ENCODE measurements at regions not wholly inside any gene's neighbourhood (a gene's known extent, or its start where the extent isn't known, plus 50 kb on each side); places are given as distances from the start of the nearest gene placed in this dataset.

GRCh38 chr9:100865648-100866047 is 162.9 kb upstream of the PLPPR1 start:
- DNase-seq (ENCODE audit: low read depth in 1 of 2, low spot score in 1 of 2): no peak
- in situ Hi-C loops (cut with HindIII; ENCODE audit: low pct_unique_long_range_greater_than_20kb, low sequenced_read_pairs): no loop called here
- TF ChIP-seq JUND (IDR thresholded peaks at IDR 0.05; ENCODE audit: low read depth): no peak

DNA sequence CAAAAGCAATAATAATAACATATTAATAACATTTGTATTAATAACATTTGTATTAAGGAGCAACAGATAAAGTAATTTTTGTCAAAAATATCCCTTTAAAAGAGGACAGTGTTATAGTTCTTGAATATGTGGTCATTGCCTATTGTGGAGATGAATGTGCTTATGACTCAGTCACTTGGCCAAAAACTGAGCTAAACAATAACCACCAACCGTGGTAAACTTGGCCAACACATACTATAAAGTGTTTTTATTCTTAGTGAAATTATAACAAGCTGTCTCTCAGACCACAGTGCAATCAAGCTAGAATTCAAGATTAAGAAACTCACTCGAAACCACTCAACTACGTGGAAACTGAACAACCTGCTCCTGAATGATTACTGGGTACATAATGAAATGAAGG is 159.2 kb upstream of the PLPPR1 start:
- no peak for TF ChIP-seq JUND (IDR thresholded peaks at IDR 0.05; ENCODE audit: low read depth)
- in situ Hi-C loops (cut with HindIII; ENCODE audit: low pct_unique_long_range_greater_than_20kb, low sequenced_read_pairs): no loop called here
- DNase-seq (ENCODE audit: low read depth in 1 of 2, low spot score in 1 of 2): no peak

DNA sequence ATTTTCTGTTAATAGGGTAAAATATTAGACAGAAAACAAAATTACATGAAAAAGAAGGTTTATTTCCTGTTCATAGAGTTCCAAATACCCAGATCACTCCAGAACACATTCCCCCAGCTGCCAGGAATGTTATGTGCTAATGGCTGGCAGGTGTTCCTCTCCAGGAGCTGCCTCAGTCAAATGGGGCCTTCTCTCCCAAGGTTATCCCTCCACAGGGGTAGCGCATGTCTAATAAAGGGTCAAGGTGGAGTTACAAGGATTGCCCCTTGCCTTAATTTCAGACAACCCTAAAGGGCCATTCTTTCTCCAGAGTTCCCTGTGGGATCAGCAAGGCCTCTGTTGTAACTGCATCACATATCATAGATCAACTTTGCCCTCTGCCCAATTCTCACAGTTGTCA is 148.6 kb upstream of the PLPPR1 start:
- TF ChIP-seq JUND (IDR thresholded peaks at IDR 0.05; ENCODE audit: low read depth): no peak
- in situ Hi-C loops (cut with HindIII; ENCODE audit: low pct_unique_long_range_greater_than_20kb, low sequenced_read_pairs): no loop called here
- no peak for DNase-seq (ENCODE audit: low read depth in 1 of 2, low spot score in 1 of 2)

GRCh38 chr9:100880284-100880683 is 148.2 kb upstream of the PLPPR1 start:
- in situ Hi-C loops (cut with HindIII; ENCODE audit: low pct_unique_long_range_greater_than_20kb, low sequenced_read_pairs): no loop called here
- no peak for TF ChIP-seq JUND (IDR thresholded peaks at IDR 0.05; ENCODE audit: low read depth)
- DNase-seq (ENCODE audit: low read depth in 1 of 2, low spot score in 1 of 2): no peak

GRCh38 chr9:100884518-100884917 is 144.0 kb upstream of the PLPPR1 start:
- TF ChIP-seq JUND (IDR thresholded peaks at IDR 0.05; ENCODE audit: low read depth): no peak
- DNase-seq (ENCODE audit: low read depth in 1 of 2, low spot score in 1 of 2): no peak
- in situ Hi-C loops (cut with HindIII; ENCODE audit: low pct_unique_long_range_greater_than_20kb, low sequenced_read_pairs): no loop called here

DNA sequence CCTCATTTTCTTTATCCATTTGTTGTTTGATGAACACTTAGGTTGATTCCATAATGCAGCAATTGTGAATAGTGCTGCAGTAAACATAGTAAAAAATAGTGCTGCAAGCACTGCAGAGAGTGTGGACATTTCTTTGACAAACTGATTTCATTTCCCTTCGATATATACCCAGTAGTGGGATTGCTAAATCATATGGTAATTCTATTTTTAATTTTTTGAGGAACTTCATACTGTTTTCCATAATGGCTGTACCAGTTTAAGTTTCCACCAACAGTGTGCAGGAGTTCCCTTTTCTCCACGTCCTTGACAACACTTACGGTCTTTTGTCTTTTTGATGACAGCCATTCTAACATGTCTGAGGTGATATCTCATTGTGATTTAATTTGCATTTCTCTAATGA is 138.2 kb upstream of the PLPPR1 start:
- no peak for TF ChIP-seq JUND (IDR thresholded peaks at IDR 0.05; ENCODE audit: low read depth)
- in situ Hi-C loops (cut with HindIII; ENCODE audit: low pct_unique_long_range_greater_than_20kb, low sequenced_read_pairs): no loop called here

DNA sequence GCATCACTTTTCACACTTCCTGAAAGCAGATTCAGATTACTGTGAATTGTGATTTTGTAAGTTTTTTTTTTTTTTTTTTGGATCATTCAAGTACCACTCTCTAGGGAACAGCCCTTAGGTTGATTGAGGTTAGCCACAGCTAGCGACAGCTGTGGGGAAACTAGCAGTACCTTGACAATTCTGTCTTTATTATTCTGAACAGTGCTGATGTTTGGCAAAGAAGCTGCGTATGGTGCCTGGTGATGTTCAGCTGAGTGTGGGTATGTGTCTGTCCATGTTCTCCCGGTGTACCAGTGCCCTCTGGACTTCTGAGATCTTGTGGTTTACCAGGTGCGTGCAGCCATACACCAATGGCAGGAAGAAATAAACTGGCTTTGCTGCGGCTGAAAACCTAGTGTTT is 117.3 kb upstream of the PLPPR1 start:
- DNase-seq (ENCODE audit: low read depth in 1 of 2, low spot score in 1 of 2): no peak
- in situ Hi-C loops (cut with HindIII; ENCODE audit: low pct_unique_long_range_greater_than_20kb, low sequenced_read_pairs): no loop called here
- TF ChIP-seq JUND (IDR thresholded peaks at IDR 0.05; ENCODE audit: low read depth): no peak

More for the DNA sequence above, 138.2 kb upstream of the PLPPR1 start:
- DNase-seq (ENCODE audit: low read depth in 1 of 2, low spot score in 1 of 2): no peak

DNA sequence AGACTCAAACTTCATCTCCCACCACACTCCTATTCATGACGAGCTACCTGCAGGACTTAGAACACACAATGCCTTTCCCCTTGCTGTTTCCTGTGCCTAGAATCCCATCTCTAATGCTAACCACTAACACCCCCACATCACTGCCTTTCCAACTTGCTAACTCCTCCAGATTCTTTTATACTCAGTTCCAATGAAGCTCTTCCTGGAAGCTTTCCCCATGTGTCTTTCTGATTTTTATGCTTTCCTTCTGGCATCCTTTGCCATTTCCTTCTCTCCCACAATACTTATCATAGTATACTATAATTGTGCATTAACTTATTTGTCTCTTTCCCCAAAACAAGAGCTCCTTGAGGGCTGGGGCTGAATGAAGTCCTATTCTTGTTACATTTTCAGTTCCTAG is 115.3 kb upstream of the PLPPR1 start:
- TF ChIP-seq JUND (IDR thresholded peaks at IDR 0.05; ENCODE audit: low read depth): no peak
- in situ Hi-C loops (cut with HindIII; ENCODE audit: low pct_unique_long_range_greater_than_20kb, low sequenced_read_pairs): no loop called here
- no peak for DNase-seq (ENCODE audit: low read depth in 1 of 2, low spot score in 1 of 2)

GRCh38 chr9:100914266-100914665 is 114.3 kb upstream of the PLPPR1 start:
- DNase-seq (ENCODE audit: low read depth in 1 of 2, low spot score in 1 of 2): no peak
- in situ Hi-C loops (cut with HindIII; ENCODE audit: low pct_unique_long_range_greater_than_20kb, low sequenced_read_pairs): no loop called here
- TF ChIP-seq JUND (IDR thresholded peaks at IDR 0.05; ENCODE audit: low read depth): no peak

- TF ChIP-seq JUND (IDR thresholded peaks at IDR 0.05; ENCODE audit: low read depth): no peak
- in situ Hi-C loops (cut with HindIII; ENCODE audit: low pct_unique_long_range_greater_than_20kb, low sequenced_read_pairs): no loop called here
- no peak for DNase-seq (ENCODE audit: low read depth in 1 of 2, low spot score in 1 of 2)
These were observed 109.0 kb upstream of the PLPPR1 start for GRCh38 chr9:100919506-100919905.

DNA sequence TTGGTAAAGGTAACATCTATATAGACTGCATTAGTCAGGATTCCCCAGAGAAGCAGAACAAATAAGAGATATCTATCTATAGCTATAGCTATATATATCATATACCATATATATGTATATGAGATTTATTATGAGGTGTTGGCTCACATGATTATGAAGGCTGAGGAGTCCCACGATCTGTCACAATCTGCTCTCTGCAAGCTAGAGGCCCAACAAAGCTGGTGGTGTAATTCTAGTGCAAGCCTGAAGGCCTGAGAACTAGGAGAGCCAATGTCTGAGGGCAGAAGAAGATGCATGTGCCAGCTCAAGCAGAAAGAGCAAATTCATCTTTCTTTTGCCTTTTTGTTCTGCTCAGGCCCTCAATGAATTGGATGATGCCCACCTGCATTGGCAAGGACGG is 102.2 kb upstream of the PLPPR1 start:
- DNase-seq (ENCODE audit: low read depth in 1 of 2, low spot score in 1 of 2): no peak
- in situ Hi-C loops (cut with HindIII; ENCODE audit: low pct_unique_long_range_greater_than_20kb, low sequenced_read_pairs): no loop called here
- TF ChIP-seq JUND (IDR thresholded peaks at IDR 0.05; ENCODE audit: low read depth): no peak

- DNase-seq (ENCODE audit: low read depth in 1 of 2, low spot score in 1 of 2): no peak
- in situ Hi-C loops (cut with HindIII; ENCODE audit: low pct_unique_long_range_greater_than_20kb, low sequenced_read_pairs): no loop called here
- TF ChIP-seq JUND (IDR thresholded peaks at IDR 0.05; ENCODE audit: low read depth): no peak
These were observed 100.8 kb upstream of the PLPPR1 start for GRCh38 chr9:100927763-100928162.

DNA sequence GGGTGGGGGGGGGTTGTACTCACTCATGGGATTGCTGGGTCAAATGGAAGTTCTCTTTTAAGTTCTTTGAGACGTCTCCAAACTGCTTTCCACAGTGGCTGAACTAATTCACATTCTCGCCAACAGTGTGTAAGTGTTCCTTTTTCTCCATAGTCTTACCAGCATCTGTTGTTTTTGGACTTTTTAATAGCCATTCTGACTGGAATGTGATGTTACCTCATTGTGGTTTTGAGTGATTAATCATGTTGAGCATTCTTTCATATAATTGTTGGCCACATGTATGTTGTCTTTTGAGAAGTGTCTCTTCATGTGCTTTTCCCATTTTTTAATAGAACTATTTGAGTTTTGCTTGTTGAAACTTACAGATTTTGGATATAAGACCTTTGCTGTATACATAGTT is 94.9 kb upstream of the PLPPR1 start:
- TF ChIP-seq JUND (IDR thresholded peaks at IDR 0.05; ENCODE audit: low read depth): no peak
- no peak for DNase-seq (ENCODE audit: low read depth in 1 of 2, low spot score in 1 of 2)
- in situ Hi-C loops (cut with HindIII; ENCODE audit: low pct_unique_long_range_greater_than_20kb, low sequenced_read_pairs): no loop called here

DNA sequence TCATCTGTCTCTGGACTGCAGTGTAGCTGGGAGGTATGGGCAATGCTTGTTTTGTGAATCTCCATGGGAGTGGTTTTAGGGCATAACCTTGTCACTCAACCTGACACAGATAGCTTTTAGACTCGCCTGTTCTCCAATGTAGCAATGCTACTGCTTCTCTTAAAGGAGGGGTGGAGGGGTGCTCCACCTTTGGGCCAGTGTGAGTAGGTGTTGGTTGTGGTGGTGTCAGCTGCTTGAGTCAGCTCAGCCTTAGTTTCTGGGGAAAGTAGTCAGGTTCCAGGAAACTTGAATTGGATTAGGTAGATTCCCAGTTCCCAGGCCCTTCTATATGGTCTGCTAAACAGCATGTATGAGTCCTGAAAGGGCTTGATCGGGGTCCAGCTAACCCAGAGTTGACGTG is 91.1 kb upstream of the PLPPR1 start:
- no peak for DNase-seq (ENCODE audit: low read depth in 1 of 2, low spot score in 1 of 2)
- in situ Hi-C loops (cut with HindIII; ENCODE audit: low pct_unique_long_range_greater_than_20kb, low sequenced_read_pairs): no loop called here
- TF ChIP-seq JUND (IDR thresholded peaks at IDR 0.05; ENCODE audit: low read depth): no peak
